Mesendoderm (in vitro differentiated cells): ENCODE measurements at regions not wholly inside any gene's neighbourhood (a gene's known extent, or its start where the extent isn't known, plus 50 kb on each side); places are given as distances from the start of the nearest gene placed in this dataset.
A peak's percentile ranks its signal among the peaks of the same experiment; 100 is the strongest.
"Not testable (repeated sequence)": the region's sequence is repeated elsewhere in the genome, so short reads cannot be mapped to it uniquely, and the experiment has no call there.

Source experiments
- DNase-seq: peaks from one replicate; pipeline ENCODE4 v3.0.0; 2013
- H2AK5ac ChIP-seq: 2 replicates; pipeline ENCODE4 v1.6.1; 2013; ENCODE audit warnings: low read length, inconsistent platforms
- H2BK120ac ChIP-seq: 2 replicates; pipeline ENCODE4 v1.6.1; 2013; ENCODE audit warnings: low read depth, mild to moderate bottlenecking, low read length, moderate library complexity, mixed read lengths
- H2BK15ac ChIP-seq: replicated peaks from 2 replicates; pipeline ENCODE4 v1.6.1; 2013; ENCODE audit warnings: low read depth, mild to moderate bottlenecking, moderate library complexity
- H2BK5ac ChIP-seq: 2 replicates; pipeline ENCODE4 v1.6.1; 2013; ENCODE audit warnings: low read length, inconsistent platforms
- H3K18ac ChIP-seq: 2 replicates; pipeline ENCODE4 v1.6.1; 2013; ENCODE audit warnings: mild to moderate bottlenecking, low read length, mixed read lengths
- H3K23ac ChIP-seq: one replicate; pipeline ENCODE4 v1.6.1; 2013; ENCODE audit warnings: low read length
- H3K27ac ChIP-seq: 2 replicates; pipeline ENCODE4 v1.5.1; 2013; ENCODE audit warnings: low read depth, mild to moderate bottlenecking, inconsistent platforms, low read length, moderate library complexity
- H3K27me3 ChIP-seq: 2 replicates; pipeline ENCODE4 v1.6.1; 2013; ENCODE audit warnings: low read length, control low read depth, mild to moderate bottlenecking, inconsistent platforms; ENCODE audit not compliant: insufficient read depth, poor library complexity
- H3K36me3 ChIP-seq: 2 replicates; pipeline ENCODE4 v1.6.1; 2013; ENCODE audit warnings: low read length, inconsistent platforms; ENCODE audit not compliant: control insufficient read depth, insufficient read depth
- H3K4ac ChIP-seq: one replicate; pipeline ENCODE4 v1.6.1; 2013; ENCODE audit warnings: low read depth, mild to moderate bottlenecking, low read length, moderate library complexity
- H3K4me1 ChIP-seq: 2 replicates; pipeline ENCODE4 v1.6.1; 2013; ENCODE audit warnings: low read depth, low read length, inconsistent platforms; ENCODE audit not compliant: control insufficient read depth
- H3K4me2 ChIP-seq: 2 replicates; pipeline ENCODE4 v1.6.1; 2013; ENCODE audit warnings: low read length
- H3K4me3 ChIP-seq: 2 replicates; pipeline ENCODE4 v1.5.1; 2013; ENCODE audit warnings: mild to moderate bottlenecking, low read length
- H3K56ac ChIP-seq: one replicate; pipeline ENCODE4 v1.6.1; 2013; ENCODE audit warnings: low read length
- H3K79me1 ChIP-seq: 2 replicates; pipeline ENCODE4 v1.6.1; 2013; ENCODE audit warnings: low read length, inconsistent platforms
- H3K79me2 ChIP-seq: 2 replicates; pipeline ENCODE4 v1.6.1; 2013; ENCODE audit warnings: mild to moderate bottlenecking, low read length; ENCODE audit not compliant: control insufficient read depth, insufficient read depth
- H3K9ac ChIP-seq: 2 replicates; pipeline ENCODE4 v1.6.1; 2013; ENCODE audit warnings: low read length, inconsistent platforms
- H4K5ac ChIP-seq: one replicate; pipeline ENCODE4 v1.6.1; 2013; ENCODE audit warnings: low read length
- H4K8ac ChIP-seq: one replicate; pipeline ENCODE4 v1.6.1; 2013; ENCODE audit warnings: low read depth, mild to moderate bottlenecking, control low read depth, low read length, moderate library complexity
- WGBS: extraction: QIAGEN DNeasy Blood & Tissue Kit; methylation state at CpG from one replicate; pipeline ENCODE4 v1.1.7; 2013; ENCODE audit warnings: low lambda C conversion rate, missing lambda C conversion rate; ENCODE audit not compliant: insufficient coverage; ENCODE audit errors: extremely low coverage; 5-methylcytosine and 5-hydroxymethylcytosine counted together

- WGBS = no CpG with 5 or more reads among the region's 8 CpGs
- H4K5ac ChIP-seq = no peak overlapping the region
- H2BK120ac ChIP-seq = no peak overlapping the region
- no peak overlapping the region for H3K4me3 ChIP-seq
- no peaks in the 10 kb centered on the region for H3K36me3 ChIP-seq
- no peaks in the 10 kb centered on the region for H3K79me1 ChIP-seq
- peak; percentile 31 for DNase-seq
- no peak overlapping the region for H3K56ac ChIP-seq
- H3K27ac ChIP-seq = no peak overlapping the region
- H3K4me1 ChIP-seq = no peaks in the 10 kb centered on the region
- H2AK5ac ChIP-seq = no peak overlapping the region
- no peak overlapping the region for H3K9ac ChIP-seq
- no peak overlapping the region for H2BK15ac ChIP-seq
- H2BK5ac ChIP-seq = no peak overlapping the region
- no peak overlapping the region for H3K4ac ChIP-seq
- H3K18ac ChIP-seq = no peak overlapping the region
- no peak overlapping the region for H3K4me2 ChIP-seq
- H3K79me2 ChIP-seq = no peaks in the 10 kb centered on the region
- H4K8ac ChIP-seq = no peak overlapping the region
- H3K27me3 ChIP-seq = no peaks in the 10 kb centered on the region
- H3K23ac ChIP-seq = no peak overlapping the region
Measured at GRCh38 chr5:112586596-112587062, 151.1 kb upstream of the APC start.

GRCh38 chr5:112590858-112591257, 146.8 kb upstream of the APC start:
- DNase-seq, H2BK5ac ChIP-seq, H3K4me1 ChIP-seq, H3K27me3 ChIP-seq, H3K9ac ChIP-seq, H3K27ac ChIP-seq, H3K56ac ChIP-seq, H3K4ac ChIP-seq, H3K79me1 ChIP-seq, H4K5ac ChIP-seq, H2BK15ac ChIP-seq, H4K8ac ChIP-seq, H3K4me3 ChIP-seq, H3K36me3 ChIP-seq, H3K4me2 ChIP-seq, H2AK5ac ChIP-seq, H2BK120ac ChIP-seq, H3K18ac ChIP-seq, H3K23ac ChIP-seq, H3K79me2 ChIP-seq: not testable (repeated sequence)
- WGBS = no CpG with 5 or more reads among the region's 1 CpG

- H2AK5ac ChIP-seq = no peak overlapping the region
- no peak overlapping the region for H4K5ac ChIP-seq
- H3K18ac ChIP-seq = no peak overlapping the region
- no peak overlapping the region for H3K23ac ChIP-seq
- no peak overlapping the region for H2BK120ac ChIP-seq
- no peak overlapping the region for H4K8ac ChIP-seq
- no peak overlapping the region for H3K9ac ChIP-seq
- H3K4me3 ChIP-seq = no peak overlapping the region
- no peak overlapping the region for H3K4me2 ChIP-seq
- no peaks in the 10 kb centered on the region for H3K36me3 ChIP-seq
- whole genome bisulfite sequencing = no CpG with 5 or more reads among the region's 6 CpGs
- H3K79me1 ChIP-seq = no peaks in the 10 kb centered on the region
- no peak overlapping the region for H2BK15ac ChIP-seq
- H3K4ac ChIP-seq = no peak overlapping the region
- H3K4me1 ChIP-seq = no peaks in the 10 kb centered on the region
- no peak overlapping the region for H2BK5ac ChIP-seq
- no peaks in the 10 kb centered on the region for H3K79me2 ChIP-seq
- no peak overlapping the region for H3K56ac ChIP-seq
- DNase-seq = no peak
- H3K27ac ChIP-seq = no peak overlapping the region
- H3K27me3 ChIP-seq = no peaks in the 10 kb centered on the region
Measured at GRCh38 chr5:112594095-112594850, 143.4 kb upstream of the APC start.

GRCh38 chr5:112594941-112595340, 142.7 kb upstream of the APC start:
- Histone ChIP-seq H2BK120ac (no peak overlapping the region), H3K9ac (no peak overlapping the region), H3K4ac (no peak overlapping the region), H3K4me3 (no peak overlapping the region), H3K27me3 (no peaks in the 10 kb centered on the region), H3K4me1 (no peaks in the 10 kb centered on the region), H3K79me2 (no peaks in the 10 kb centered on the region), H3K4me2 (no peak overlapping the region), H3K36me3 (no peaks in the 10 kb centered on the region), H2BK15ac (no peak overlapping the region), H3K27ac (no peak overlapping the region), H3K18ac (no peak overlapping the region), H3K79me1 (no peaks in the 10 kb centered on the region), H4K8ac (no peak overlapping the region), H3K56ac (no peak overlapping the region), H2AK5ac (no peak overlapping the region), H2BK5ac (no peak overlapping the region), H3K23ac (no peak overlapping the region), H4K5ac (no peak overlapping the region)
- no CpG with 5 or more reads among the region's 1 CpG for WGBS
- no peak for DNase-seq

- no CpG with 5 or more reads among the region's 1 CpG for WGBS
- H3K56ac ChIP-seq = no peak overlapping the region
- no peak overlapping the region for H2BK120ac ChIP-seq
- H3K27me3 ChIP-seq = no peaks in the 10 kb centered on the region
- H3K79me1 ChIP-seq = no peaks in the 10 kb centered on the region
- no peaks in the 10 kb centered on the region for H3K36me3 ChIP-seq
- H3K23ac ChIP-seq = no peak overlapping the region
- no peak overlapping the region for H3K27ac ChIP-seq
- H4K5ac ChIP-seq = no peak overlapping the region
- no peak overlapping the region for H3K18ac ChIP-seq
- no peak overlapping the region for H2BK5ac ChIP-seq
- H3K4me3 ChIP-seq = no peak overlapping the region
- no peak overlapping the region for H3K4ac ChIP-seq
- H2BK15ac ChIP-seq = no peak overlapping the region
- no peak overlapping the region for H3K4me2 ChIP-seq
- H2AK5ac ChIP-seq = no peak overlapping the region
- no peaks in the 10 kb centered on the region for H3K79me2 ChIP-seq
- H3K4me1 ChIP-seq = no peaks in the 10 kb centered on the region
- DNase-seq = no peak
- no peak overlapping the region for H3K9ac ChIP-seq
- H4K8ac ChIP-seq = no peak overlapping the region
Measured at GRCh38 chr5:112597831-112598230, 139.9 kb upstream of the APC start.

GRCh38 chr5:112600510-112600909, 137.2 kb upstream of the APC start:
- not testable (repeated sequence) for H4K5ac ChIP-seq, H3K79me1 ChIP-seq, H3K4ac ChIP-seq, H3K27me3 ChIP-seq, H2BK5ac ChIP-seq, H3K4me3 ChIP-seq, H3K27ac ChIP-seq, H2BK120ac ChIP-seq, H3K79me2 ChIP-seq, H3K4me2 ChIP-seq, DNase-seq, H2AK5ac ChIP-seq, H3K36me3 ChIP-seq, H3K9ac ChIP-seq, H3K23ac ChIP-seq, H2BK15ac ChIP-seq, H3K18ac ChIP-seq, H3K4me1 ChIP-seq, H4K8ac ChIP-seq, H3K56ac ChIP-seq
- no CpG with 5 or more reads among the region's 2 CpGs for WGBS
